G401 (cell line): ENCODE measurements at regions not wholly inside any gene's neighbourhood (a gene's known extent, or its start where the extent isn't known, plus 50 kb on each side); places are given as distances from the start of the nearest gene placed in this dataset.

ENCODE experiments used
- DNase-seq: peaks from one replicate; pipeline ENCODE4 v3.0.0-alpha.2; 2015; ENCODE audit warnings: low spot score
- in situ Hi-C: cut with HindIII; loops from 2 replicates; pipeline ENCODE4 v1.10.0; 2016; ENCODE audit warnings: low sequenced_read_pairs, mixed read lengths

- in situ Hi-C loops = no loop called here
- DNase-seq = no peak
Measured at GRCh38 chr3:103926936-103927335, 1439.8 kb upstream of the ALCAM start.

GRCh38 chr3:103927896-103928295 is 1438.8 kb upstream of the ALCAM start:
- DNase-seq = no peak
- in situ Hi-C loops = no loop called here

- in situ Hi-C loops = no loop called here
- DNase-seq = no peak
Measured at GRCh38 chr3:103937094-103937493, 1429.6 kb upstream of the ALCAM start.

GRCh38 chr3:103947062-103947461 is 1419.6 kb upstream of the ALCAM start:
- in situ Hi-C loops = no loop called here
- no peak for DNase-seq

- in situ Hi-C loops = no loop called here
- no peak for DNase-seq
Measured at GRCh38 chr3:103949693-103950092, 1417.0 kb upstream of the ALCAM start.

- DNase-seq = no peak
- in situ Hi-C loops = no loop called here
Measured at GRCh38 chr3:103950676-103951075, 1416.0 kb upstream of the ALCAM start.

- no peak for DNase-seq
- in situ Hi-C loops = no loop called here
Measured at GRCh38 chr3:103953796-103954195, 1412.9 kb upstream of the ALCAM start.

- in situ Hi-C loops = no loop called here
- no peak for DNase-seq
Measured at GRCh38 chr3:103960819-103961218, 1405.9 kb upstream of the ALCAM start.

GRCh38 chr3:103963599-103963998 is 1403.1 kb upstream of the ALCAM start:
- in situ Hi-C loops = no loop called here
- no peak for DNase-seq

GRCh38 chr3:103965764-103966163 is 1400.9 kb upstream of the ALCAM start:
- DNase-seq = no peak
- in situ Hi-C loops = no loop called here

GRCh38 chr3:103966749-103967148 is 1400.0 kb upstream of the ALCAM start:
- in situ Hi-C loops = no loop called here
- DNase-seq = no peak

GRCh38 chr3:103968131-103968530 is 1398.6 kb upstream of the ALCAM start:
- in situ Hi-C loops = no loop called here
- DNase-seq = no peak

- DNase-seq = no peak
- in situ Hi-C loops = no loop called here
Measured at GRCh38 chr3:103968751-103969150, 1398.0 kb upstream of the ALCAM start.

- no peak for DNase-seq
- in situ Hi-C loops = no loop called here
Measured at GRCh38 chr3:103976931-103977339, 1389.8 kb upstream of the ALCAM start.

GRCh38 chr3:103977417-103977816 is 1389.3 kb upstream of the ALCAM start:
- no peak for DNase-seq
- in situ Hi-C loops = no loop called here

GRCh38 chr3:103991461-103992115 is 1375.1 kb upstream of the ALCAM start:
- in situ Hi-C loops = no loop called here
- DNase-seq = no peak

- in situ Hi-C loops = no loop called here
- no peak for DNase-seq
Measured at GRCh38 chr3:103992469-103992868, 1374.2 kb upstream of the ALCAM start.

GRCh38 chr3:104004956-104005355 is 1361.8 kb upstream of the ALCAM start:
- in situ Hi-C loops = no loop called here
- DNase-seq = no peak

GRCh38 chr3:104005815-104006214 is 1360.9 kb upstream of the ALCAM start:
- in situ Hi-C loops = no loop called here
- DNase-seq = no peak

GRCh38 chr3:104018541-104018940 is 1348.2 kb upstream of the ALCAM start:
- in situ Hi-C loops = no loop called here
- DNase-seq = no peak

GRCh38 chr3:104031598-104031997 is 1335.1 kb upstream of the ALCAM start:
- no peak for DNase-seq
- in situ Hi-C loops = no loop called here

- in situ Hi-C loops = no loop called here
- DNase-seq = no peak
Measured at GRCh38 chr3:104032283-104032682, 1334.4 kb upstream of the ALCAM start.
